ENCODE measurements at regions not wholly inside any gene's neighbourhood (a gene's known extent, or its start where the extent isn't known, plus 50 kb on each side); places are given as distances from the start of the nearest gene placed in this dataset.

GRCh38 chr1:104387716-104388508, 638.2 kb downstream of the AMY1C start:
- TF ChIP-seq CTCF (IDR thresholded peaks at IDR 0.05; ENCODE audit: low read depth, low read length) (no peak), POLR2A (IDR thresholded peaks at IDR 0.05; ENCODE audit: extremely low read depth, insufficient read length) (no peak), MYC (IDR thresholded peaks at IDR 0.05; ENCODE audit: low read depth, low read length) (no peak)
